ENCODE measurements at regions not wholly inside any gene's neighbourhood (a gene's known extent, or its start where the extent isn't known, plus 50 kb on each side); places are given as distances from the start of the nearest gene placed in this dataset.

DNA sequence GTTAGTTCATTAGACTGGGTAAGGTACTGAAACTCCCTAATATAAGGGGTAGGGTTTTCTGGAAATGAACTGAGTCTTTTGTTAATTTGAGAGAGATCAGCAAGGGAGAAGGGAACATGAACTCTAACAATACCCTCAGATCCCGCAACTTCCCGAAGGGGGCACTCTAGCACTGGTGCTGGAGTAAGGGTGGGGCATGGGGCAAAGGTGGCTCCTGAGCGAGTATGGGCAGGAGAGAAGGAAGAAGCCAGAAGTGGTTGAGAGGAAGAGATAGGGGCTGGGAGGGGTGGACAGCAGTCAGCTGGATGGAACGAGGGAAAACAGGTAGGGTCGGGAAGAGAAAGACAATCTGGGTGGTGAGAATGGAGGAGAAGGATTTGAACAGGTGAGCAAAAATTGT, 183.2 kb upstream of the MAGEE2 start:
- no peak overlapping the region for H4K8ac ChIP-seq (ENCODE audit: low read depth in 2 of 2, low read length in 2 of 2)
- no peak overlapping the region for H2AK9ac ChIP-seq (replicated peaks; ENCODE audit: low read depth, low read length, poor library complexity)
- H2AFZ ChIP-seq (replicated peaks; ENCODE audit: low read length, poor library complexity), result no peak overlapping the region
- no peak overlapping the region for H3K9ac ChIP-seq (ENCODE audit: low read depth, low read length)
- DNase-seq (no peak), ATAC-seq (ENCODE audit: low read depth) (no peak)
- ChIA-PET POLR2A (ENCODE audit: unreplicated experiment) (no interaction called here), CTCF (no interaction called here)
- H3K27ac ChIP-seq (ENCODE audit: insufficient read depth, low read length), result no peak overlapping the region
- WGBS, 2 experiments (ENCODE audit: extremely low coverage in 2 of 2, insufficient read length in 1 of 2), result 44% methylated on average over 4 of the region's 5 CpGs; no CpG with 5 or more reads in 1 of the 2 experiments
- no peak overlapping the region for H3K4ac ChIP-seq (ENCODE audit: low read depth, low read length)
- in situ Hi-C loops (cut with MboI; ENCODE audit: low sequenced_read_pairs) (no loop called here), dilution Hi-C loops (cut with HindIII; ENCODE audit: low sequenced_read_pairs, unreplicated experiment) (no loop called here), intact Hi-C loops (cut with micrococcal nuclease) (no loop called here)
- no peak overlapping the region for H4K5ac ChIP-seq (ENCODE audit: low read depth, low read length)
- H2BK15ac ChIP-seq (ENCODE audit: low read depth, low read length), result no peak overlapping the region
- H3K4me3 ChIP-seq (ENCODE audit: insufficient read depth, low read depth, low read length), result no peak overlapping the region
- no peak overlapping the region for H3K23ac ChIP-seq (ENCODE audit: low read depth, low read length)
- no peak overlapping the region for H2BK120ac ChIP-seq (ENCODE audit: low read depth, low read length)
- no TSS peak for BruUV-seq (replicated peaks)
- no peaks in the 10 kb centered on the region for H3K36me3 ChIP-seq (ENCODE audit: control insufficient read depth, insufficient read depth, low read length)
- H2BK20ac ChIP-seq (ENCODE audit: low read depth, low read length), result no peak overlapping the region
- TF ChIP-seq RFX5 (IDR thresholded peaks at IDR 0.05; ENCODE audit: low read depth, low read length) (no peak), MAZ (IDR thresholded peaks at IDR 0.05; ENCODE audit: borderline replicate concordance, low read depth, low read length) (no peak), RCOR1 (IDR thresholded peaks at IDR 0.05; ENCODE audit: insufficient replicate concordance, low read length) (no peak), RAD21 (IDR thresholded peaks at IDR 0.05; ENCODE audit: low read length) (no peak), BHLHE40 (IDR thresholded peaks at IDR 0.05; ENCODE audit: low read depth, low read length) (no peak), CEBPB (IDR thresholded peaks at IDR 0.05; ENCODE audit: low read depth, low read length) (no peak), MXI1 (IDR thresholded peaks at IDR 0.05; ENCODE audit: borderline replicate concordance, low read depth, low read length) (no peak), CHD1 (IDR thresholded peaks at IDR 0.05; ENCODE audit: low read depth, low read length) (no peak), ELK1 (IDR thresholded peaks at IDR 0.05; ENCODE audit: borderline replicate concordance, low read depth, low read length) (no peak), NFE2L2 (IDR thresholded peaks at IDR 0.05; ENCODE audit: low read depth, low read length) (no peak), MAFK (IDR thresholded peaks at IDR 0.05; ENCODE audit: low read depth, low read length) (no peak), POLR2A (IDR thresholded peaks at IDR 0.05; ENCODE audit: low read depth, low read length) (no peak), FOS (IDR thresholded peaks at IDR 0.05; ENCODE audit: low read depth, low read length) (no peak), SMC3 (IDR thresholded peaks at IDR 0.05; ENCODE audit: low read depth, low read length) (no peak)
- TF ChIP-seq, protein P1, sequence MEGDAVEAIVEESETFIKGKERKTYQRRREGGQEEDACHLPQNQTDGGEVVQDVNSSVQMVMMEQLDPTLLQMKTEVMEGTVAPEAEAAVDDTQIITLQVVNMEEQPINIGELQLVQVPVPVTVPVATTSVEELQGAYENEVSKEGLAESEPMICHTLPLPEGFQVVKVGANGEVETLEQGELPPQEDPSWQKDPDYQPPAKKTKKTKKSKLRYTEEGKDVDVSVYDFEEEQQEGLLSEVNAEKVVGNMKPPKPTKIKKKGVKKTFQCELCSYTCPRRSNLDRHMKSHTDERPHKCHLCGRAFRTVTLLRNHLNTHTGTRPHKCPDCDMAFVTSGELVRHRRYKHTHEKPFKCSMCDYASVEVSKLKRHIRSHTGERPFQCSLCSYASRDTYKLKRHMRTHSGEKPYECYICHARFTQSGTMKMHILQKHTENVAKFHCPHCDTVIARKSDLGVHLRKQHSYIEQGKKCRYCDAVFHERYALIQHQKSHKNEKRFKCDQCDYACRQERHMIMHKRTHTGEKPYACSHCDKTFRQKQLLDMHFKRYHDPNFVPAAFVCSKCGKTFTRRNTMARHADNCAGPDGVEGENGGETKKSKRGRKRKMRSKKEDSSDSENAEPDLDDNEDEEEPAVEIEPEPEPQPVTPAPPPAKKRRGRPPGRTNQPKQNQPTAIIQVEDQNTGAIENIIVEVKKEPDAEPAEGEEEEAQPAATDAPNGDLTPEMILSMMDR (conservative IDR thresholded peaks at IDR 0.05; ENCODE audit: low read depth, low read length), result no peak
- TF ChIP-seq, protein P2, sequence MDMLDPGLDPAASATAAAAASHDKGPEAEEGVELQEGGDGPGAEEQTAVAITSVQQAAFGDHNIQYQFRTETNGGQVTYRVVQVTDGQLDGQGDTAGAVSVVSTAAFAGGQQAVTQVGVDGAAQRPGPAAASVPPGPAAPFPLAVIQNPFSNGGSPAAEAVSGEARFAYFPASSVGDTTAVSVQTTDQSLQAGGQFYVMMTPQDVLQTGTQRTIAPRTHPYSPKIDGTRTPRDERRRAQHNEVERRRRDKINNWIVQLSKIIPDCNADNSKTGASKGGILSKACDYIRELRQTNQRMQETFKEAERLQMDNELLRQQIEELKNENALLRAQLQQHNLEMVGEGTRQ (IDR thresholded peaks at IDR 0.05; ENCODE audit: low read depth, low read length), result no peak
- H4K20me1 ChIP-seq (ENCODE audit: insufficient read depth, low read length), result no peaks in the 10 kb centered on the region
- no peaks in the 10 kb centered on the region for H3K79me1 ChIP-seq (ENCODE audit: low read depth in 1 of 2, low read length in 2 of 2)
- no peaks in the 10 kb centered on the region for H3K9me1 ChIP-seq (ENCODE audit: insufficient read depth, low read length)
- no peak overlapping the region for H3K18ac ChIP-seq (ENCODE audit: low read depth, low read length)
- no peak overlapping the region for H3K4me2 ChIP-seq (ENCODE audit: low read depth, low read length)
- no peak overlapping the region for H3K14ac ChIP-seq (replicated peaks; ENCODE audit: low read depth, low read length)
- no peak overlapping the region for H3K56ac ChIP-seq (ENCODE audit: extremely low read depth, insufficient read depth, low read length)
- H3K27me3 ChIP-seq (ENCODE audit: control insufficient read depth, insufficient read depth, low read length), result no peaks in the 10 kb centered on the region
- no peak overlapping the region for H4K91ac ChIP-seq (ENCODE audit: insufficient read depth, low read depth, low read length)
- H2BK5ac ChIP-seq (ENCODE audit: low read depth, low read length, poor library complexity, severe bottlenecking), result no peak overlapping the region
- H3K9me3 ChIP-seq (ENCODE audit: control insufficient read depth, insufficient read depth, low read length), result peaks cover 7% of the 10 kb centered on the region
- H2AK5ac ChIP-seq (ENCODE audit: low read depth, low read length), result no peak overlapping the region
- H3K4me1 ChIP-seq (ENCODE audit: control insufficient read depth, insufficient read depth, low read length), result no peaks in the 10 kb centered on the region

Data from IMR-90 (cell line).